ENCODE measurements at regions not wholly inside any gene's neighbourhood (a gene's known extent, or its start where the extent isn't known, plus 50 kb on each side); places are given as distances from the start of the nearest gene placed in this dataset.

DNA sequence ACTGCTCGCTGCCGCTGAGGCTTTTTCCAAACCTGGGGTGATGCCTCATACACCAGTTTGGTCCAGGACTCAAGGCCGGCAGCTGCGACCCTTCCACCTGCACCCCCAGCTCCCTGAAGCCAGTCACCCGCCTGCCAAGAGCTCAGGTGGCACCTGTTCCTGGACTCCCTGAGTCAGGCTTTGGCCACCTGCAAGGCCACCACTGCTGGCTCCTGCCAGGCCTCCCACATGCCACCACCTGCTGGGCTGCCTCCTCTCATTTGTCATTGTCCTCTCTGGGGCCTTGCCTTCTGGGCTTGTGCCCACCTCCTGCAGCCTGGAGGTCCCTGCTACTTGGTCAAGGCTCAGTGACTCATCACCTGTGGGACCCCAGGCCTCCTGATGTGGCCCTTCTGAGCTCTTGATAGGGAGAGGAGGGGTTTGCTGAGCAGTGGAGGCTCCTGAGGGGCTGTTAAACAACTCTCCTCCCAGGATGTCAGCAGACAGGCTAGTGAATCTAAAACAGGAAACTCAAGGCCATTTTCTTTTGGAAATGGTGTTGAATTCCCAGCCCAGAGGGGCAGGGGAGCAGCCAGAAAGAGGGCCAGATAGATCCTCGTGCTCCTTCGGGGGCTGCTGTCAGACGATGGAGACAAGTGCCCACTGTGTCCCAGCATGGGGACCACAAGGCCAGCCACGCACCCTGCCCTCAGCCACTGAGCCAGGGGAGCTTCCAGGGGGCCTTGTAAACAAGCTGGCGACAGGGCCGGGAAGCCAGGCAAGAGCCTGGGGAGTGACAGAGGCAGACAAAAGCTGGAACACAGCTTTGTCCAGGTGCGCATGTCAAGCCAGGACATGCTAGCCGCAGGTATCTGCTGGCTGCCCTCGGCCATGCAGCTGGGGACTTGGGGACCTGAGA is 416.8 kb downstream of the LRATD1 start:
- DNase-seq, result no peak

DNA sequence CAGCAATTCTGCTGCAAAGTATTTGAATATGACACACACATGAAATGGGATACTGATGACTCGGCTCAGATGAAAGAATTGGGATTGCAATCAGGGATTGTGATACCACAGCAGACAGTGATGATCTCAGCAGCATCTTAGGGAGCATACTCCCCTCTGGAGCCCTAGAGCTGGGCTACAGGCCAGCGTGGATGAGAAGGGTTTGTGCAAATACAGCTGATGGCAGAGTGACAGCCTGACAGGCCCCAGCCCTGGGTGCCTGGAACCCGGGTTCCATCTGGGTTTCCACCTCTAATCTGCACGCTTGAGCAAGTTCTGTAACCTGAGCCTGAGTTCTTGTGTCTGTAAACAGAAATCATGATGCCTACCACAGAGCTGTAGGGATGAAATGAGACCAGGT is 418.0 kb downstream of the LRATD1 start:
- peak; percentile 55 to 80 for DNase-seq

- DNase-seq, result no peak
Observed at GRCh38 chr2:15053542-15053941, 421.0 kb downstream of the LRATD1 start.

- no peak for DNase-seq
Observed at GRCh38 chr2:15058015-15058720, 425.7 kb downstream of the LRATD1 start.

DNA sequence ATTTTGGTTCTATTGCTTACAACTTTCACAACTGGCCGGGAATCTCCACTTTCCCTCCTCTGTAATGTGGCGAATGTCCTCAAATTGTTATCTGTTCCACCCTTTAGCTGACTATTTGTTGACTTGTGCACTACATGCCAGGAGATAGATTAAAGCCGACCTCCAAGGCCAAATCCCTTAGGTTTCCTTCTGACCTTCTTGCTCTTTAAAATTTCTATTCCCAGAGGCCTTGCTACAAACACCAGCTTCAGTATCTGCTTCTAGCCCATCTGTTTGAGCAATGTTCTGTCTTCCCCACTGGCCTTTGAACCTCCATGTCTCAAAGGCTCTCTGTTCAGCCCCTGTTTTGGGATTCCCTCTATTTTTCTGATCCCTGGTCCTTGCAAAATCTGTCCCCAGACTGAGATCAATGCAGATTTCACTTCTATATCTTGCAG is 426.2 kb downstream of the LRATD1 start:
- no peak for DNase-seq

GRCh38 chr2:15059870-15060512 is 427.5 kb downstream of the LRATD1 start:
- DNase-seq, result peak in 1 of 2 experiments; percentile 10

GRCh38 chr2:15061268-15061667 is 428.8 kb downstream of the LRATD1 start:
- no peak for DNase-seq

DNA sequence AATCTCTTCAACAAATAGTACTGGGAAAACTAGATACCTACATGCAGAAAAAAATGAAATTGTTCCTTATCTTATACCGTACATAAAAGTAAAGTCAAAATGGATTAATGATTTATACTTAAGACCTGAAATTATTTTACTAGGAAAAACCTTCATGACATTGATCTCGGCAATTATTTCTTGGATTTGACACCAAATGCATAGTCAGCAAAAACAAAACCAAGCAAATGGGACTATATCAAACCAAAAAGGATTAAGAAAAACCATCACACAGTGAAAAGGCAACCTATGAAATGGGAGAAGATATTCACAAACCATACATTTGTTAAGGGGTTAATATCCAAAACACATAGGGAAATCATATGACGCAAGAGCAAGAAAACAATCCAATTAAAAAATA is 433.6 kb downstream of the LRATD1 start:
- no peak for DNase-seq

- DNase-seq, result no peak
Observed at GRCh38 chr2:15069149-15069548, 436.6 kb downstream of the LRATD1 start.

- no peak for DNase-seq
Observed at GRCh38 chr2:15072836-15073235, 440.3 kb downstream of the LRATD1 start.

- no peak for DNase-seq
Observed at GRCh38 chr2:15073664-15074063, 441.1 kb downstream of the LRATD1 start.

DNA sequence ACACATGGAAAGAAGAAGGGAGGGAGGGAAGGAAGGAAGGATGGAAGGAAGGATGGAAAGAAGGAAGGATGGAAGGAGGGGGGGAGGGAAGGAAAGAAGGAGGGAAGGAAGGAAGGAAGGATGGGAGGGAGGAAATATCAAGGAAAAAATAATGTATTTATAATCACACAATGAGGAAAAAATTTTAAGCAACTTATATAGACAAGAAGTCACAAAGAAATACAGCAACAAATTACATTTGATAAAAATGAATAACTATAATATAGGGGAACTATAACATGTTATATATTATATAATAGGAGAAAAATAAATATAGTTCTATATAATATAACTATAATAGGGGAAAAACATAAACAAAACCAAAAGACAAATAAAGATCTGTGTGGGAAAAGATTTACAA is 441.8 kb downstream of the LRATD1 start:
- no peak for DNase-seq

GRCh38 chr2:15074751-15075700 is 442.5 kb downstream of the LRATD1 start:
- no peak for DNase-seq

- no peak for DNase-seq
Observed at GRCh38 chr2:15076668-15077067, 444.2 kb downstream of the LRATD1 start.

GRCh38 chr2:15081356-15081755 is 448.8 kb downstream of the LRATD1 start:
- DNase-seq, result no peak

DNA sequence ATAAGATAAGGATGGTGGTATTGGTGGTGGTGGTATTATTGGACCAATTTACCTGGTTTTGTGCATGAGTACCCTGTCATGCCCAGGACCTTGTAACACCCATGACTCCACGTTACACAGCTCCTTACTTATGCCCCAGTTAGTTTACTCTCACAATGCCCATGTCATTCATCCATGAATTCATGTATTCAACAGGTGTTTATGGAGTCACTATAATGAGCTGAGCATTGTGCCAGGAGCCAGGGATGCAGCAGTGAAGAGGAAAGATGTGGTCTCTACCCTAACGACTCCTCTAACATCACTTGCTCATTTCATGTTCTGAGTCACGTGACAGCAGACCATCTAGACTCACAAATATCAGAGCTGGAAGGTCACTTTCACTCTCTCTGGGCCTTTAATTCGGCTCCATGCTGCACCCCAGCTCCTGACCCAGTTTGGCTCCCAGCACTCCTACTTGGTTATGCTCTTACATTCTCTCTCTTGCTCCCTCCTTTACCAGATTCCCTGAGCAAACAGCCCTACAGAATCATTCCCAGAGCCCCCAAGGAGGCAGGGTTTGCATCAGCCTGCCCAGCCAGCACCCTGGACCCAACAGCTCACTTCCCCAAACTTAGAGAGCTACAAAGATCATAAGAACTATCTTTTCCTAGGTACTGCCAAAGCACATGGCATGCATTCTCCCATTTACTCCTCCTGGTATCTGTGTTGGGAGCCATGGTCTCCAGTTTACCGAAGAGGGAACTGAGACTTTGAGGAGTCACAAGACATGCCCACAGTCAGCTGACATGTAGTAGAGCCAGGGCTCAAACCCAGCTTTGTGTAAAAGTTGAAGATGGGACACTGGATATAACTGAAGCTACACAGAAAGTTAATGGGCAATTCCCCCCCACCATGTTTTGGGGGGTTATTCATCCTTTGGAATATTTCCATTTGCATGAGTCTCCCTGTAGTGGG is 449.9 kb downstream of the LRATD1 start:
- DNase-seq, result no peak

GRCh38 chr2:15084826-15085489 is 452.4 kb downstream of the LRATD1 start:
- no peak for DNase-seq

DNA sequence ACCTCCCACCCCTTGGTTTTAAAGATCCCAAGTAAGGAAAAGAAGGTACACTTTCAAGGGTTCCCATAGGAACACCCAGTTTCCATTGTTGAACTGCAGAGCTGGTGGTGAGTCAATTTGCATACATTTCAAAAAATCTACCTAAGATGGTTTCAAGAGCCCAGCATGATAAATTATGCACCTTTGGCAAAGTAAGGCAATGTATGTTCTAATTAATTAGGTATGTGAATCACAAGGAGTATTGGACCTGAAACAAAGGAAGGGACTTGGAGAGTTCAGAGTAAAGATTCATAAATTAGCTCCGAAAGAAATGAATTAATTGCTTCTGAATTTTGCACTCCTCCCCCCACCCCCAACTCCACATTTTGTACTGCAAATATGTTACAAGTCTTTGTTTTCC is 459.7 kb downstream of the LRATD1 start:
- no peak for DNase-seq

DNA sequence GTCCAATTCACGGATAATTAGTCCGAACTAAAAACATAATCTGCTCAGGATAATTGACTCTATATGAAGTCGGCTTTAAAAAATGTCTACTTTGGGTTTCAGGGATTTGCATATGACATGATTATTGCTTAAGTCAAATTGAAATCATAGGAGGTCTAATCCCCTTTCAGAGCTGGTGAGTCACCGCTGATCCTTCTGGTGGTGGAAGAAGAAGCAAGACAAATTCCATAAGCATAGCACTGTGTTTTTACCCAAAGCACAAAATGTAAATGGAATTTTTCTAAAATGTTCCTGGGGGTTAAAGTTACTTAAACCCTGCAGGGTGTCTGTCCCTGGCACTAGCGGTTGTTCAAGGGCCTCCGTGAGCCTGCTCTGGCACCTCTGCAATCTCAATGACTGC is 460.2 kb downstream of the LRATD1 start:
- DNase-seq, result no peak

DNA sequence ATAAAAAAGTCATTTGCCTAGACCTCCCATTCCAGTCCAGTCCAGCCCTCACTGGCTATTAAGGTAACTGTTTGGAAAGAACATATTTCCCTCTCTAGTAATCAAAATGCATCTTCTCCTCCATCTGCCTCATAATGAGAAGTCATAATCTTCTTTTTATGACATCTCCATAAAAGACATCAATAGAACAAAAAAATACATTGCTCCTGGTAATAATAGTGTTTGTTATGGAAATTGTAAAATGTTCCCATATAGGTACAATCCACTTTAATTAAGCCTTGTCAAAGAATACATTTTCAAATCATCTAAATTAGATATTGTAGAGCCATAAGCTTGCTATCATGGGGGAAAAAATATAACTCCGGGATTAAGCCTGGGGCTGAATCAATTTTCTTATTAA is 461.6 kb downstream of the LRATD1 start:
- DNase-seq, result no peak

DNA sequence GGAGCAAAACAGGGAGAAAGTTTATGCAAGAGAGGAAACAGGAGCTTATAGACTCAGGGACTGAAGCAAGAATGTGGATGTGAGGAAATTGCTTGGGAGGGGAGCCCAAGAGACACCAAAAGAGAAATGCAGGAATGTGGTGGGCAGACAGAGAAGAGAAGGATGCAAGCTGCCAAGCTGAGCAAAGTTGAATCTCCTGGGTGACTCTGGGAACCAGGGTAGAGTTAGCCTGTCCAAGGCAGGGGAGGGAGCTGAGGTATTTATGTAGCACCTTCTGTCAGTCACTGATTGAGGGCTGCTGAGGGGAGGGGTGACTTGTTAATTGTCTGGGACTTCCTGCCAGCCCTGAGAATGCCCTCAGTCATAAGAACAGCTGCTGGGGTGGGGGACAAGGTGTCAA is 464.3 kb downstream of the NBAS start:
- DNase-seq, result no peak
